H1 (cell line): ENCODE measurements at regions not wholly inside any gene's neighbourhood (a gene's known extent, or its start where the extent isn't known, plus 50 kb on each side); places are given as distances from the start of the nearest gene placed in this dataset.

Source experiments
- CBX5 ChIP-seq: fragments of 300-800, 300-1000 bp; sonication (generic); IDR thresholded peaks from 2 replicates; pipeline ENCODE4 v1.7.1; 2016; ENCODE audit warnings: antibody characterized with exemption, low read length, low read depth
- PHF8 ChIP-seq: fragments of 200-600 bp; sonication (generic); conservative IDR thresholded peaks from 2 replicates; pipeline ENCODE4 v1.7.1; 2012; ENCODE audit warnings: low read depth, mild to moderate bottlenecking, inconsistent platforms, low read length, moderate library complexity
- POLR2AphosphoS5 ChIP-seq: IDR thresholded peaks from 2 replicates; pipeline ENCODE4 v1.6.1; 2011; ENCODE audit warnings: low read depth, low read length
- RBBP5 ChIP-seq: IDR thresholded peaks from 2 replicates; pipeline ENCODE4 v1.7.1; 2012; ENCODE audit warnings: low read depth, mild to moderate bottlenecking, inconsistent platforms, low read length, moderate library complexity, borderline replicate concordance
- YY1 ChIP-seq: IDR thresholded peaks from 2 replicates; pipeline ENCODE4 v1.6.1; 2011; ENCODE audit warnings: low read depth, mild to moderate bottlenecking, low read length

DNA sequence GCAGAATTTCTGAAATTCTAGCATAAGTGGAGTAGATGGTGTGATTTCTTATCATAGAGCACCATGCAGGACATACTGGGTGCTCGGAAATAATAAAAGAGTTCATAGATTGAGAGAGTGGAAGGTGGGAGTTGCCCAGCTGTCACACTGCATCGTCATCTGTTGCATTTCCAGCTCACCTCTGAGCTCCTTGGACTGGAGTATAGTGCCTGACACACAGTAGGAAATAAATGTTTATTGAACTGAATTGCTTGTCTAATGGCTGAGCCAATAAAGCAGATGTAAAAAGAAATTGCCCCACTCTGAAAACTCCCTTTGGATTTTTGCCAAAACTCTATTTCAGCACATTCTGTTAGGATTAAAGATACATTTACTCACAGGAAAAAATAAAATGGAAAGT is 108.9 kb upstream of the UBE2E1 start:
- TF ChIP-seq PHF8 (no peak), YY1 (no peak), RBBP5 (no peak), POLR2AphosphoS5 (no peak), CBX5 (no peak)
